ENCODE measurements at regions not wholly inside any gene's neighbourhood (a gene's known extent, or its start where the extent isn't known, plus 50 kb on each side); places are given as distances from the start of the nearest gene placed in this dataset.

GRCh38 chr14:100405760-100406455, 82.8 kb downstream of the SLC25A47 start:
- TF ChIP-seq, protein P1, sequence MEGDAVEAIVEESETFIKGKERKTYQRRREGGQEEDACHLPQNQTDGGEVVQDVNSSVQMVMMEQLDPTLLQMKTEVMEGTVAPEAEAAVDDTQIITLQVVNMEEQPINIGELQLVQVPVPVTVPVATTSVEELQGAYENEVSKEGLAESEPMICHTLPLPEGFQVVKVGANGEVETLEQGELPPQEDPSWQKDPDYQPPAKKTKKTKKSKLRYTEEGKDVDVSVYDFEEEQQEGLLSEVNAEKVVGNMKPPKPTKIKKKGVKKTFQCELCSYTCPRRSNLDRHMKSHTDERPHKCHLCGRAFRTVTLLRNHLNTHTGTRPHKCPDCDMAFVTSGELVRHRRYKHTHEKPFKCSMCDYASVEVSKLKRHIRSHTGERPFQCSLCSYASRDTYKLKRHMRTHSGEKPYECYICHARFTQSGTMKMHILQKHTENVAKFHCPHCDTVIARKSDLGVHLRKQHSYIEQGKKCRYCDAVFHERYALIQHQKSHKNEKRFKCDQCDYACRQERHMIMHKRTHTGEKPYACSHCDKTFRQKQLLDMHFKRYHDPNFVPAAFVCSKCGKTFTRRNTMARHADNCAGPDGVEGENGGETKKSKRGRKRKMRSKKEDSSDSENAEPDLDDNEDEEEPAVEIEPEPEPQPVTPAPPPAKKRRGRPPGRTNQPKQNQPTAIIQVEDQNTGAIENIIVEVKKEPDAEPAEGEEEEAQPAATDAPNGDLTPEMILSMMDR (IDR thresholded peaks at IDR 0.05; ENCODE audit: low read depth, low read length): no peak
- no peak for TF ChIP-seq EZH2phosphoT487 (IDR thresholded peaks at IDR 0.05; ENCODE audit: low read depth)

Measured in OCI-LY3 (cell line).